Parathyroid adenoma (tissue), 2 donors: ENCODE measurements at regions not wholly inside any gene's neighbourhood (a gene's known extent, or its start where the extent isn't known, plus 50 kb on each side); places are given as distances from the start of the nearest gene placed in this dataset.

Experiments
- H2AFZ ChIP-seq: fragments of 300-600 bp; sonication (generic); one replicate; pipeline ENCODE4 v1.7.0; 2017; ENCODE audit warnings: antibody characterized with exemption, mild to moderate bottlenecking
- H3K27ac ChIP-seq: fragments of 300-600 bp; sonication (generic); one replicate; pipeline ENCODE4 v1.7.0; 2017
- H3K27me3 ChIP-seq: fragments of 300-600 bp; sonication (generic); one replicate; pipeline ENCODE4 v1.7.0; 2017; ENCODE audit warnings: low read length; ENCODE audit not compliant: control insufficient read depth, insufficient read depth
- H3K36me3 ChIP-seq: fragments of 300-600 bp; sonication (generic); one replicate; pipeline ENCODE4 v1.7.0; 2017; ENCODE audit warnings: low read length; ENCODE audit not compliant: control insufficient read depth, insufficient read depth
- H3K4me1 ChIP-seq: fragments of 300-600 bp; sonication (generic); one replicate; pipeline ENCODE4 v1.7.0; 2017; ENCODE audit warnings: control low read depth
- H3K4me2 ChIP-seq: fragments of 300-600 bp; sonication (generic); one replicate; pipeline ENCODE4 v1.7.0; 2017; ENCODE audit warnings: low read length
- H3K4me3 ChIP-seq: fragments of 300-600 bp; sonication (generic); one replicate; pipeline ENCODE4 v1.7.0; 2017; ENCODE audit warnings: low read depth, low read length
- H3K79me2 ChIP-seq: fragments of 300-600 bp; sonication (generic); one replicate; pipeline ENCODE4 v1.7.0; 2017; ENCODE audit warnings: control low read depth
- H3K9ac ChIP-seq: fragments of 300-600 bp; sonication (generic); one replicate; pipeline ENCODE4 v1.7.0; 2017; ENCODE audit warnings: mild to moderate bottlenecking
- H3K9me3 ChIP-seq: fragments of 300-600 bp; sonication (generic); one replicate; pipeline ENCODE4 v1.7.0; 2017; ENCODE audit warnings: low read length; ENCODE audit not compliant: control insufficient read depth
- CTCF ChIP-seq: fragments of 300-600 bp; sonication (generic); IDR thresholded peaks from one replicate; pipeline ENCODE4 v1.7.0; 2017; ENCODE audit warnings: antibody characterized with exemption, mild to moderate bottlenecking
- donor health status: primary hyperparathyroidism.

- no peak for TF ChIP-seq CTCF
- H3K36me3 ChIP-seq = no peaks in the 10 kb centered on the region
- no peak overlapping the region for H3K4me2 ChIP-seq
- no peak overlapping the region for H3K9ac ChIP-seq
- H3K4me3 ChIP-seq = no peak overlapping the region
- H3K79me2 ChIP-seq = no peaks in the 10 kb centered on the region
- H3K27me3 ChIP-seq = no peaks in the 10 kb centered on the region
- no peaks in the 10 kb centered on the region for H3K4me1 ChIP-seq
- H3K9me3 ChIP-seq = no peaks in the 10 kb centered on the region
- H2AFZ ChIP-seq = no peak overlapping the region
- no peak overlapping the region for H3K27ac ChIP-seq
Observed at GRCh38 chr10:131435232-131435631, 123.7 kb upstream of the TCERG1L start.

GRCh38 chr10:131435760-131436457 lies 124.4 kb upstream of the TCERG1L start:
- H3K4me1 ChIP-seq = no peaks in the 10 kb centered on the region
- no peaks in the 10 kb centered on the region for H3K9me3 ChIP-seq
- no peaks in the 10 kb centered on the region for H3K36me3 ChIP-seq
- no peak overlapping the region for H3K4me3 ChIP-seq
- no peak overlapping the region for H3K4me2 ChIP-seq
- no peak for TF ChIP-seq CTCF
- H3K27me3 ChIP-seq = no peaks in the 10 kb centered on the region
- no peak overlapping the region for H3K27ac ChIP-seq
- no peaks in the 10 kb centered on the region for H3K79me2 ChIP-seq
- no peak overlapping the region for H3K9ac ChIP-seq
- no peak overlapping the region for H2AFZ ChIP-seq

DNA sequence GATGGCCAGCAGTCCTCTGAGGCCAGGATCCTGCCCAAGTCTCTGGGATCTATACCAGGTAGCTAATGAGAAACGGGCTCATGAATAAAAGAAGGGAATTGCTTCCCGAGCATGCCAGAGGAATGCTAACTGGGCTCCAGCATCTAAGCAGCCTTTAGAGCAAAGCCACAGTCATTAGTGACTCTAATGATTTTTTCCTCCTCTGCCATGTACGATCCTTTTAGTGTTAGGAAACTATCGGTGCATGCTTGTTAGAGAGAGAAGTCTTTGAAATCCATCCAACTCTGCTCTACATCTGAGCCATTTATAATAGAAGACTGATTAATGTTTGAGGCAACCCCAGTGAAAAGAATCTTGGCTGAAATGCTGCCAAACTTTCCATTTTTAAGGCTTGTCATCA lies 124.9 kb upstream of the TCERG1L start:
- H3K4me1 ChIP-seq = no peaks in the 10 kb centered on the region
- no peak overlapping the region for H3K9ac ChIP-seq
- no peaks in the 10 kb centered on the region for H3K79me2 ChIP-seq
- H3K9me3 ChIP-seq = no peaks in the 10 kb centered on the region
- H3K4me3 ChIP-seq = no peak overlapping the region
- no peak overlapping the region for H3K27ac ChIP-seq
- H3K36me3 ChIP-seq = no peaks in the 10 kb centered on the region
- peaks cover 5% of the 10 kb centered on the region for H3K27me3 ChIP-seq
- H3K4me2 ChIP-seq = no peak overlapping the region
- TF ChIP-seq CTCF = no peak
- H2AFZ ChIP-seq = no peak overlapping the region

DNA sequence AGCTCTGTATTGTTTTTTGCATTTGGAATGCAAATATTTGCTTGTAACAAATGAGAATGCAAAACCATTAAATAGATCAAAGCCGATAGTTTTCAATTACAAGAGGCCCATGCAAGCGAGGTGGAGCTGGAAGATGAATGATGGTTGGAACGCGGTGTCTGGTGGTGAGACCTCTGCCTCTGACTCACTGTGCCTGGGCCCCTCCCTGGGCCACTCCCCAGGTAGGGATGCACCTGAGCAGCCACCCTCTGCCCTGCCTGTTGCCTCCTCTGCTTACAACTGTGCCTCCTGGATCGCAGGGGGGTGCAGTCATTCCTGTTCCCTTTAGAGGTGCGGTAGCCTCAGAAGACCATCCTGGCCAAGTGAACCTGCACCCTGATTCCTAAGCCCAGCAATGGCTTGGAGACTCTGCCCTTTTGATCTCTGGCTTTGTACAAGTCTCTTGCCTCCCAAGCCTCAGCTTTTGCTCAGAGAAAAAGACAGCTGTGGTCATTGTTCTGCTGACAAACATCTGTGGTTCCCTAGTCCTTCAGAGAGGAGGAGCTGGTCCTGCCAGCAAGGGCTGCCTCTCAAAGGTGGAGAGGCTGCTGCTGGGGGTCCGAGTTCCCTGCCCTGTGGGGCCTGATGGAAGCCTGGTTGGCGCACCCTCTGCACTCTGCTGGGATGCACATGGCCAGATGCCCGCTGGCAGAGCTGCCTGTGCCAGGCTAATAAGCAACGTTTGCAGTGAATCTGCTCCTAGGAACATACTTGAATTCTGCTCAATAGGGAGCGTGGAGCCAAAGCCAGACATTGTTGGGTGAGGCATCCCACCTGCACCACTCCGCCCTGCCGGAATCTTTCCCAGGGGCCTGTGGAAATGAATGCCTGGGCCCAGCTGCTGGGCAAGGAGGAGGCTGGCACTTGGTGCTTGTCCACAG lies 126.3 kb upstream of the TCERG1L start:
- no peaks in the 10 kb centered on the region for H3K79me2 ChIP-seq
- H3K27me3 ChIP-seq = peaks cover 5% of the 10 kb centered on the region
- no peak overlapping the region for H2AFZ ChIP-seq
- H3K36me3 ChIP-seq = no peaks in the 10 kb centered on the region
- no peaks in the 10 kb centered on the region for H3K9me3 ChIP-seq
- no peak overlapping the region for H3K4me2 ChIP-seq
- H3K9ac ChIP-seq = no peak overlapping the region
- no peak overlapping the region for H3K4me3 ChIP-seq
- H3K27ac ChIP-seq = no peak overlapping the region
- no peaks in the 10 kb centered on the region for H3K4me1 ChIP-seq
- TF ChIP-seq CTCF = no peak
